HK-2 (cell line): ENCODE measurements at regions not wholly inside any gene's neighbourhood (a gene's known extent, or its start where the extent isn't known, plus 50 kb on each side); places are given as distances from the start of the nearest gene placed in this dataset.

Experiments
- DNase-seq: peaks from one replicate; pipeline ENCODE4 v3.0.0-alpha.2; 2018; ENCODE audit not compliant: unreplicated experiment

GRCh38 chr9:129343424-129344375 lies 165.6 kb upstream of the IER5L start:
- no peak for DNase-seq

GRCh38 chr9:129342591-129343423 lies 164.7 kb upstream of the IER5L start:
- DNase-seq = no peak

GRCh38 chr9:129341987-129342348 lies 163.9 kb upstream of the IER5L start:
- DNase-seq = no peak

- no peak for DNase-seq
These were observed 163.3 kb upstream of the IER5L start for GRCh38 chr9:129341171-129341986.

- DNase-seq = no peak
These were observed 162.5 kb upstream of the IER5L start for GRCh38 chr9:129340427-129341170.

GRCh38 chr9:129339539-129340157 lies 161.6 kb upstream of the IER5L start:
- no peak for DNase-seq

- DNase-seq = no peak
These were observed 160.8 kb upstream of the IER5L start for GRCh38 chr9:129338724-129339430.

- no peak for DNase-seq
These were observed 159.5 kb upstream of the IER5L start for GRCh38 chr9:129337336-129338140.

- DNase-seq = no peak
These were observed 158.7 kb upstream of the IER5L start for GRCh38 chr9:129336601-129337331.

- no peak for DNase-seq
These were observed 158.1 kb upstream of the IER5L start for GRCh38 chr9:129336130-129336528.

- DNase-seq = no peak
These were observed 157.5 kb upstream of the IER5L start for GRCh38 chr9:129335464-129336129.

- peak; percentile 99 for DNase-seq
These were observed 156.3 kb upstream of the IER5L start for GRCh38 chr9:129334105-129334935.

GRCh38 chr9:129333617-129334104 lies 155.6 kb upstream of the IER5L start:
- no peak for DNase-seq

- no peak for DNase-seq
These were observed 154.5 kb upstream of the IER5L start for GRCh38 chr9:129332581-129332980.

GRCh38 chr9:129331772-129332500 lies 153.9 kb upstream of the IER5L start:
- no peak for DNase-seq

- DNase-seq = no peak
These were observed 153.4 kb upstream of the IER5L start for GRCh38 chr9:129331493-129331765.
